ENCODE measurements at regions not wholly inside any gene's neighbourhood (a gene's known extent, or its start where the extent isn't known, plus 50 kb on each side); places are given as distances from the start of the nearest gene placed in this dataset.
"Not testable (repeated sequence)": the region's sequence is repeated elsewhere in the genome, so short reads cannot be mapped to it uniquely, and the experiment has no call there.

- TF ChIP-seq CTCF, POLR2A (IDR thresholded peaks at IDR 0.05): not testable (repeated sequence)
These were observed 682.9 kb downstream of the ZEB2 start for GRCh38 chr2:143837055-143837454.
